ENCODE measurements at regions not wholly inside any gene's neighbourhood (a gene's known extent, or its start where the extent isn't known, plus 50 kb on each side); places are given as distances from the start of the nearest gene placed in this dataset.

- ChIA-PET RAD21 (ENCODE audit: low non-redundant PET in 1 of 2, low total read pairs in 2 of 2, uncharacterized antibody in 2 of 2, unreplicated experiment in 2 of 2) (no interaction called here), POLR2A (no interaction called here), CTCF (no interaction called here)
- Histone ChIP-seq H3K27ac (ENCODE audit: low read depth, low read length) (no peak overlapping the region), H4K20me1 (ENCODE audit: insufficient read depth) (no peaks in the 10 kb centered on the region), H3K27me3 (ENCODE audit: insufficient read depth, low read length) (0 out of 2 replicates have a peak, but pooled peaks cover 5% of the 10 kb centered on the region), H3K79me2 (ENCODE audit: insufficient read depth, low read length) (no peaks in the 10 kb centered on the region), H3K4me1 (ENCODE audit: control insufficient read depth in 1 of 2, insufficient read depth in 2 of 2, low read length in 2 of 2) (no peaks in the 10 kb centered on the region), H3K36me3 (ENCODE audit: control insufficient read depth in 1 of 2, insufficient read depth in 2 of 2, low read length in 2 of 2) (no peaks in the 10 kb centered on the region), H3K4me2 (ENCODE audit: low read length) (no peak overlapping the region), H3K4me3 (replicated peaks in 1 of 2; ENCODE audit: low read depth in 1 of 2, low read length in 2 of 2) (no peak overlapping the region), H3K9ac (ENCODE audit: low read length) (no peak overlapping the region), H3K9me3 (ENCODE audit: control insufficient read depth in 1 of 2, insufficient read depth in 1 of 2, low read depth in 1 of 2, low read length in 2 of 2) (no peaks in the 10 kb centered on the region), H2AFZ (ENCODE audit: low read depth, low read length, poor library complexity, severe bottlenecking) (no peak overlapping the region), H3K9me2 (ENCODE audit: insufficient read depth) (no peaks in the 10 kb centered on the region)
- TF ChIP-seq YY1 (IDR thresholded peaks at IDR 0.05; ENCODE audit: extremely low read depth, insufficient replicate concordance, low read depth, low read length), result no peak
- no peak for TF ChIP-seq RAD21 (IDR thresholded peaks at IDR 0.05; ENCODE audit: low read depth)
- no peak for TF ChIP-seq JUND (IDR thresholded peaks at IDR 0.05)
- no peak for TF ChIP-seq EZH2phosphoT487 (IDR thresholded peaks at IDR 0.05; ENCODE audit: borderline replicate concordance)
- TF ChIP-seq ATF3 (IDR thresholded peaks at IDR 0.05), result no peak
- TF ChIP-seq ZFX (IDR thresholded peaks at IDR 0.05), result no peak
- TF ChIP-seq FOSL1 (IDR thresholded peaks at IDR 0.05; ENCODE audit: low read depth), result no peak
- ATAC-seq (no peak), DNase-seq (ENCODE audit: low read depth, low spot score) (no peak)
- no TSS peak for BruUV-seq (replicated peaks)
- intact Hi-C loops (cut with micrococcal nuclease), result no loop called here
Observed at GRCh38 chr20:52256454-52256853, 64.9 kb upstream of the ZFP64 start.

GRCh38 chr20:52252664-52253063, 61.1 kb upstream of the ZFP64 start:
- Histone ChIP-seq H3K27ac (ENCODE audit: low read depth, low read length) (no peak overlapping the region), H3K4me3 (replicated peaks in 1 of 2; ENCODE audit: low read depth in 1 of 2, low read length in 2 of 2) (no peak overlapping the region), H3K9me3 (ENCODE audit: control insufficient read depth in 1 of 2, insufficient read depth in 1 of 2, low read depth in 1 of 2, low read length in 2 of 2) (no peaks in the 10 kb centered on the region), H3K4me2 (ENCODE audit: low read length) (no peak overlapping the region), H2AFZ (ENCODE audit: low read depth, low read length, poor library complexity, severe bottlenecking) (no peak overlapping the region), H3K4me1 (ENCODE audit: control insufficient read depth in 1 of 2, insufficient read depth in 2 of 2, low read length in 2 of 2) (no peaks in the 10 kb centered on the region), H3K9me2 (ENCODE audit: insufficient read depth) (no peaks in the 10 kb centered on the region), H3K79me2 (ENCODE audit: insufficient read depth, low read length) (no peaks in the 10 kb centered on the region), H3K27me3 (ENCODE audit: insufficient read depth, low read length) (no peaks in the 10 kb centered on the region), H3K36me3 (ENCODE audit: control insufficient read depth in 1 of 2, insufficient read depth in 2 of 2, low read length in 2 of 2) (no peaks in the 10 kb centered on the region), H4K20me1 (ENCODE audit: insufficient read depth) (no peaks in the 10 kb centered on the region), H3K9ac (ENCODE audit: low read length) (no peak overlapping the region)
- BruUV-seq (replicated peaks), result no TSS peak
- no peak for DNase-seq (ENCODE audit: low read depth, low spot score)
- RAD21 ChIA-PET (ENCODE audit: low non-redundant PET in 1 of 2, low total read pairs in 2 of 2, uncharacterized antibody in 2 of 2, unreplicated experiment in 2 of 2), result no interaction called here
- CTCF ChIA-PET, result no interaction called here
- POLR2A ChIA-PET, result no interaction called here
- ATAC-seq, result no peak
- intact Hi-C loops (cut with micrococcal nuclease), result no loop called here
- TF ChIP-seq EZH2 (IDR thresholded peaks at IDR 0.05) (no peak), TCF7L2 (IDR thresholded peaks at IDR 0.05; ENCODE audit: borderline replicate concordance, extremely low read depth, insufficient read depth, insufficient read length) (no peak), CBX3 (IDR thresholded peaks at IDR 0.05; ENCODE audit: low read depth) (no peak), ZNF274 (IDR thresholded peaks at IDR 0.05; ENCODE audit: low read depth, low read length) (no peak), YY1 (IDR thresholded peaks at IDR 0.05; ENCODE audit: extremely low read depth, insufficient replicate concordance, low read depth, low read length) (no peak), EZH2phosphoT487 (IDR thresholded peaks at IDR 0.05; ENCODE audit: borderline replicate concordance) (no peak), SP1 (IDR thresholded peaks at IDR 0.05; ENCODE audit: low read depth) (no peak), MAX (IDR thresholded peaks at IDR 0.05) (no peak), ATF3 (IDR thresholded peaks at IDR 0.05) (no peak), REST (IDR thresholded peaks at IDR 0.05; ENCODE audit: low read depth) (no peak), FOSL1 (IDR thresholded peaks at IDR 0.05; ENCODE audit: low read depth) (no peak)

Measured in HCT116 (cell line).